ENCODE measurements at regions not wholly inside any gene's neighbourhood (a gene's known extent, or its start where the extent isn't known, plus 50 kb on each side); places are given as distances from the start of the nearest gene placed in this dataset.

GRCh38 chr6:132021552-132022375, 70.6 kb upstream of the CCN2 start (continued):
- TF ChIP-seq TFE3 (CRISPR knock-in tag; IDR thresholded peaks at IDR 0.05), result no peak
- peak; percentile 60; the same call in 1 of the 2 replicates for TF ChIP-seq ZNF292 (CRISPR knock-in tag; IDR thresholded peaks at IDR 0.05; ENCODE audit: borderline replicate concordance, low read depth)
- no peak for TF ChIP-seq IRX3 (CRISPR knock-in tag; IDR thresholded peaks at IDR 0.05; ENCODE audit: borderline replicate concordance, low read depth)
- TF ChIP-seq EHMT2 (IDR thresholded peaks at IDR 0.05; ENCODE audit: borderline replicate concordance, low read depth, low read length), result peak; percentile 75; the same call in 1 of the 2 replicates
- TF ChIP-seq ZHX2 (IDR thresholded peaks at IDR 0.05; ENCODE audit: low read depth), result no peak
- TF ChIP-seq ZHX2 (CRISPR knock-in tag; IDR thresholded peaks at IDR 0.05; ENCODE audit: borderline replicate concordance), result no peak
- peak; percentile 76 for TF ChIP-seq MAX (IDR thresholded peaks at IDR 0.05)
- TF ChIP-seq NR2F6 (IDR thresholded peaks at IDR 0.05), result peak; percentile 53
- TF ChIP-seq NR2F6 (CRISPR knock-in tag; IDR thresholded peaks at IDR 0.05), result peak; percentile 54; the same call in 1 of the 2 replicates
- TF ChIP-seq ADNP (CRISPR knock-in tag; IDR thresholded peaks at IDR 0.05), result no peak
- TF ChIP-seq GATA4 (IDR thresholded peaks at IDR 0.05; ENCODE audit: borderline replicate concordance, low read depth), result no peak
- no peak for TF ChIP-seq TAF15 (IDR thresholded peaks at IDR 0.05; ENCODE audit: low read depth, low read length, poor library complexity, severe bottlenecking)
- no peak; the same call in 1 of the 2 replicates for TF ChIP-seq RCOR2 (CRISPR knock-in tag; IDR thresholded peaks at IDR 0.05)
- TF ChIP-seq ZNF704 (CRISPR knock-in tag; IDR thresholded peaks at IDR 0.05; ENCODE audit: borderline replicate concordance), result no peak
- TF ChIP-seq MBNL3 (CRISPR knock-in tag; conservative IDR thresholded peaks at IDR 0.05), result no peak
- TF ChIP-seq ZNF891 (CRISPR knock-in tag; IDR thresholded peaks at IDR 0.05), result no peak
- TF ChIP-seq ZNF12 (CRISPR knock-in tag; IDR thresholded peaks at IDR 0.05), result no peak
- TF ChIP-seq NRL (CRISPR knock-in tag; IDR thresholded peaks at IDR 0.05; ENCODE audit: borderline replicate concordance), result no peak
- no peak for TF ChIP-seq TCF12 (IDR thresholded peaks at IDR 0.05)
- TF ChIP-seq TCF12 (CRISPR knock-in tag; IDR thresholded peaks at IDR 0.05), result no peak

Data from HepG2 (cell line).